HEK293T (cell line): ENCODE measurements at regions not wholly inside any gene's neighbourhood (a gene's known extent, or its start where the extent isn't known, plus 50 kb on each side); places are given as distances from the start of the nearest gene placed in this dataset.

Experiments
- CTCF ChIA-PET: fragments of 350-600 bp; formaldehyde crosslinking; extraction: SDS; loops from one replicate; lab custom pipeline; 2021; ENCODE audit warnings: antibody characterized with exemption, inconsistent platforms; lab: Yijun Ruan, JAX
- POLR2A ChIA-PET: fragments of 350-600 bp; formaldehyde crosslinking; extraction: SDS; loops from one replicate; lab custom pipeline; 2020; ENCODE audit warnings: antibody characterized with exemption, inconsistent platforms; lab: Yijun Ruan, JAX
- DNase-seq: peaks from one replicate; pipeline ENCODE4 v3.0.0; 2012; ENCODE audit warnings: mixed read lengths; ENCODE audit errors: extremely low spot score
- ARNT ChIP-seq: fragments of 450-650 bp; IDR thresholded peaks from 2 replicates; pipeline ENCODE4 v1.6.1; 2017; ENCODE audit warnings: mild to moderate bottlenecking
- BHLHE40 ChIP-seq: fragments of 450-650 bp; IDR thresholded peaks from 2 replicates; pipeline ENCODE4 v1.6.1; 2016; ENCODE audit warnings: mild to moderate bottlenecking, moderate library complexity, borderline replicate concordance
- CTBP1 ChIP-seq: fragments of 450-650 bp; IDR thresholded peaks from 2 replicates; pipeline ENCODE4 v1.6.1; 2016; ENCODE audit warnings: borderline replicate concordance
- ELF4 ChIP-seq: fragments of 450-650 bp; IDR thresholded peaks from 2 replicates; pipeline ENCODE4 v1.6.1; 2017; ENCODE audit warnings: antibody characterized with exemption
- FOXA1 ChIP-seq: fragments of 450-650 bp; IDR thresholded peaks from 2 replicates; pipeline ENCODE4 v1.6.1; 2016; ENCODE audit warnings: mild to moderate bottlenecking
- FOXK2 ChIP-seq: fragments of 450-650 bp; IDR thresholded peaks from 2 replicates; pipeline ENCODE4 v1.6.1; 2016; ENCODE audit warnings: mild to moderate bottlenecking
- FOXM1 ChIP-seq: fragments of 450-650 bp; IDR thresholded peaks from 2 replicates; pipeline ENCODE4 v1.6.1; 2017; ENCODE audit warnings: mild to moderate bottlenecking, borderline replicate concordance
- HDGF ChIP-seq: fragments of 450-650 bp; IDR thresholded peaks from 2 replicates; pipeline ENCODE4 v1.6.1; 2017; ENCODE audit warnings: antibody characterized with exemption, borderline replicate concordance
- L3MBTL2 ChIP-seq: fragments of 450-650 bp; conservative IDR thresholded peaks from 2 replicates; pipeline ENCODE4 v1.6.1; 2016; ENCODE audit warnings: mild to moderate bottlenecking
- LEF1 ChIP-seq: fragments of 450-650 bp; IDR thresholded peaks from 2 replicates; pipeline ENCODE4 v1.6.1; 2017; ENCODE audit warnings: mild to moderate bottlenecking, borderline replicate concordance
- NFRKB ChIP-seq: fragments of 450-650 bp; IDR thresholded peaks from 2 replicates; pipeline ENCODE4 v1.6.1; 2016; ENCODE audit warnings: mild to moderate bottlenecking, moderate library complexity
- PKNOX1 ChIP-seq: fragments of 450-650 bp; IDR thresholded peaks from 2 replicates; pipeline ENCODE4 v1.6.1; 2016
- SP1 ChIP-seq: fragments of 450-650 bp; IDR thresholded peaks from 2 replicates; pipeline ENCODE4 v1.6.1; 2017
- SUZ12 ChIP-seq: fragments of 450-650 bp; IDR thresholded peaks from 2 replicates; pipeline ENCODE4 v1.6.1; 2016; ENCODE audit warnings: mild to moderate bottlenecking
- TARDBP ChIP-seq: fragments of 450-650 bp; IDR thresholded peaks from 2 replicates; pipeline ENCODE4 v1.6.1; 2016
- ZNF384 ChIP-seq: fragments of 450-650 bp; IDR thresholded peaks from 2 replicates; pipeline ENCODE4 v1.6.1; 2016

GRCh38 chr4:188819233-188819632, 680.0 kb downstream of the TRIML1 start:
- CTCF ChIA-PET, result no interaction called here
- TF ChIP-seq FOXM1 (no peak), ZNF384 (no peak), PKNOX1 (no peak), ARNT (no peak), FOXA1 (no peak), HDGF (no peak), BHLHE40 (no peak), L3MBTL2 (no peak), TARDBP (no peak), FOXK2 (no peak), CTBP1 (no peak), NFRKB (no peak), LEF1 (no peak), SP1 (no peak), ELF4 (no peak), SUZ12 (no peak)
- POLR2A ChIA-PET, result no interaction called here
- DNase-seq, result no peak

- TF ChIP-seq BHLHE40, result no peak
- 0 out of 2 replicates have a peak, but pooled peaks have one; percentile 18 for TF ChIP-seq L3MBTL2
- ChIA-PET CTCF (no interaction called here), POLR2A (no interaction called here)
- no peak for DNase-seq
Measured at GRCh38 chr4:188821500-188821899, 682.3 kb downstream of the TRIML1 start.

- DNase-seq, result peak; percentile 3
- ChIA-PET CTCF (interaction anchor here (0.6 kb wide), 1 partner anchor 267 kb away, joined by 3 read pairs; no protein-coding TSS in a partner anchor), POLR2A (no interaction called here)
- TF ChIP-seq SUZ12 (no peak), NFRKB (no peak), FOXA1 (no peak), ZNF384 (no peak), FOXM1 (no peak), PKNOX1 (no peak), FOXK2 (no peak)
Measured at GRCh38 chr4:188822698-188823097, 683.5 kb downstream of the TRIML1 start.

- no peak for DNase-seq
- TF ChIP-seq BHLHE40 (no peak), SP1 (no peak), L3MBTL2 (no peak), HDGF (no peak), ELF4 (no peak), FOXA1 (no peak), PKNOX1 (no peak), NFRKB (no peak), ZNF384 (no peak), LEF1 (no peak), FOXK2 (no peak), CTBP1 (no peak), SUZ12 (no peak), TARDBP (no peak), FOXM1 (no peak), ARNT (no peak)
- CTCF ChIA-PET, result no interaction called here
- POLR2A ChIA-PET, result no interaction called here
Measured at GRCh38 chr4:188824553-188824952, 685.3 kb downstream of the TRIML1 start.

- CTCF ChIA-PET, result no interaction called here
- POLR2A ChIA-PET, result no interaction called here
- TF ChIP-seq ELF4 (no peak), NFRKB (no peak), FOXK2 (no peak), FOXA1 (no peak), BHLHE40 (no peak), SP1 (no peak), ARNT (no peak), TARDBP (no peak), PKNOX1 (no peak), HDGF (no peak)
- no peak for DNase-seq
Measured at GRCh38 chr4:188826393-188826792, 687.2 kb downstream of the TRIML1 start.

- ChIA-PET POLR2A (no interaction called here), CTCF (no interaction called here)
- DNase-seq, result no peak
- TF ChIP-seq FOXA1, result no peak
- TF ChIP-seq SP1, result no peak
- TF ChIP-seq TARDBP, result no peak
- no peak for TF ChIP-seq ARNT
- TF ChIP-seq L3MBTL2, result no peak
- no peak for TF ChIP-seq ZNF384
- TF ChIP-seq NFRKB, result no peak
- no peak for TF ChIP-seq CTBP1
- TF ChIP-seq LEF1, result no peak
- no peak for TF ChIP-seq FOXK2
- TF ChIP-seq PKNOX1, result no peak
- TF ChIP-seq SUZ12, result no peak
- no peak for TF ChIP-seq HDGF
Measured at GRCh38 chr4:188839704-188840103, 700.5 kb downstream of the TRIML1 start.
